H1 (cell line): ENCODE measurements at regions not wholly inside any gene's neighbourhood (a gene's known extent, or its start where the extent isn't known, plus 50 kb on each side); places are given as distances from the start of the nearest gene placed in this dataset.

Source experiments
- POLR2A ChIP-seq, 2 experiments: IDR thresholded peaks; 1 replicate in 1 of 2; 2 replicates in 1 of 2; pipeline ENCODE4 v1.6.1; 2011; ENCODE audit warnings: low read depth in 2 of 2, low read length in 2 of 2, mild to moderate bottlenecking in 2 of 2; ENCODE audit errors: control extremely low read depth in 1 of 2
- RBBP5 ChIP-seq: IDR thresholded peaks from 2 replicates; pipeline ENCODE4 v1.7.1; 2012; ENCODE audit warnings: low read depth, mild to moderate bottlenecking, inconsistent platforms, low read length, moderate library complexity, borderline replicate concordance
- TF ChIP-seq, protein P1 (sequence below), 3 experiments: IDR thresholded peaks; 1 replicate in 2 of 3; 2 replicates in 1 of 3; pipeline versions ENCODE4 v1.5.1 to v1.6.1; 2011; ENCODE audit warnings: low read length in 3 of 3, mild to moderate bottlenecking in 3 of 3, inconsistent platforms in 2 of 3, low read depth in 1 of 3, moderate library complexity in 1 of 3; ENCODE audit not compliant: insufficient read depth in 1 of 3; ENCODE audit errors: control extremely low read depth in 1 of 3
- TF ChIP-seq, protein P2 (sequence below): IDR thresholded peaks from 2 replicates; pipeline ENCODE4 v1.6.1; 2011; ENCODE audit warnings: low read length, improper control_type of control experiment
- TF ChIP-seq, protein P3 (sequence below): IDR thresholded peaks from 2 replicates; pipeline ENCODE4 v1.6.1; 2012; ENCODE audit warnings: inconsistent platforms

DNA sequence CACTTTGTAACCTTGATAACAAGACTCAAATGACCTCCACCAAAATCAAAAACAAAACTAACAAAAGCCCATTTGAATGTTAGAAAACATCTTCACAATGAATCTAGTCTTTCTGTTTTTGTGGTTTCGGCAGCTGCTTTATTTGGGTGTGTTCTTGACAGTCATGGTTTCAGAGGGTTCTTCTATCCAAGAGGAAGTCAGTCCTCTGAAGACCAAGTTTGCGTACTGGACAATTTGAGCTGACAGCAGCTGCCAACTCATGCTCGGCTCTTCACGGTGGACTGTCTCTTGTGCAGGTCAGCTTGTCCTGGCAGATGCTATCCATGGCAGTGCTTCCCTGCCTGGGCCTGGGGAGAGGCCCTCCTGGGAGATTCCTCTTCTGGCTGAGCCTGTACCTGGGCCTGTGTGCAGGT, 91.0 kb downstream of the TMEM17 start:
- TF ChIP-seq, protein P1, sequence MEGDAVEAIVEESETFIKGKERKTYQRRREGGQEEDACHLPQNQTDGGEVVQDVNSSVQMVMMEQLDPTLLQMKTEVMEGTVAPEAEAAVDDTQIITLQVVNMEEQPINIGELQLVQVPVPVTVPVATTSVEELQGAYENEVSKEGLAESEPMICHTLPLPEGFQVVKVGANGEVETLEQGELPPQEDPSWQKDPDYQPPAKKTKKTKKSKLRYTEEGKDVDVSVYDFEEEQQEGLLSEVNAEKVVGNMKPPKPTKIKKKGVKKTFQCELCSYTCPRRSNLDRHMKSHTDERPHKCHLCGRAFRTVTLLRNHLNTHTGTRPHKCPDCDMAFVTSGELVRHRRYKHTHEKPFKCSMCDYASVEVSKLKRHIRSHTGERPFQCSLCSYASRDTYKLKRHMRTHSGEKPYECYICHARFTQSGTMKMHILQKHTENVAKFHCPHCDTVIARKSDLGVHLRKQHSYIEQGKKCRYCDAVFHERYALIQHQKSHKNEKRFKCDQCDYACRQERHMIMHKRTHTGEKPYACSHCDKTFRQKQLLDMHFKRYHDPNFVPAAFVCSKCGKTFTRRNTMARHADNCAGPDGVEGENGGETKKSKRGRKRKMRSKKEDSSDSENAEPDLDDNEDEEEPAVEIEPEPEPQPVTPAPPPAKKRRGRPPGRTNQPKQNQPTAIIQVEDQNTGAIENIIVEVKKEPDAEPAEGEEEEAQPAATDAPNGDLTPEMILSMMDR (IDR thresholded peaks at IDR 0.05; ENCODE audit: control extremely low read depth in 1 of 3, insufficient read depth in 1 of 3, low read depth in 1 of 3, low read length in 3 of 3), result no peak
- TF ChIP-seq RBBP5 (no peak), POLR2A (IDR thresholded peaks at IDR 0.05; ENCODE audit: control extremely low read depth in 1 of 2, low read depth in 2 of 2, low read length in 2 of 2) (no peak)
- TF ChIP-seq, protein P2, sequence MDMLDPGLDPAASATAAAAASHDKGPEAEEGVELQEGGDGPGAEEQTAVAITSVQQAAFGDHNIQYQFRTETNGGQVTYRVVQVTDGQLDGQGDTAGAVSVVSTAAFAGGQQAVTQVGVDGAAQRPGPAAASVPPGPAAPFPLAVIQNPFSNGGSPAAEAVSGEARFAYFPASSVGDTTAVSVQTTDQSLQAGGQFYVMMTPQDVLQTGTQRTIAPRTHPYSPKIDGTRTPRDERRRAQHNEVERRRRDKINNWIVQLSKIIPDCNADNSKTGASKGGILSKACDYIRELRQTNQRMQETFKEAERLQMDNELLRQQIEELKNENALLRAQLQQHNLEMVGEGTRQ, result no peak
- TF ChIP-seq, protein P3, sequence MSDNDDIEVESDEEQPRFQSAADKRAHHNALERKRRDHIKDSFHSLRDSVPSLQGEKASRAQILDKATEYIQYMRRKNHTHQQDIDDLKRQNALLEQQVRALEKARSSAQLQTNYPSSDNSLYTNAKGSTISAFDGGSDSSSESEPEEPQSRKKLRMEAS, result no peak
